Muscle of back (tissue), 3 donors: ENCODE measurements at regions not wholly inside any gene's neighbourhood (a gene's known extent, or its start where the extent isn't known, plus 50 kb on each side); places are given as distances from the start of the nearest gene placed in this dataset.

ENCODE experiments used
- DNase-seq, 3 donors: peaks; one replicate each; pipeline versions ENCODE4 v3.0.0 to v3.0.0-alpha.2; 2013

GRCh38 chr3:120838441-120839091 lies 69.4 kb upstream of the STXBP5L start:
- DNase-seq = no peak

- no peak for DNase-seq
Observed at GRCh38 chr3:120839120-120839519, 68.9 kb upstream of the STXBP5L start.

DNA sequence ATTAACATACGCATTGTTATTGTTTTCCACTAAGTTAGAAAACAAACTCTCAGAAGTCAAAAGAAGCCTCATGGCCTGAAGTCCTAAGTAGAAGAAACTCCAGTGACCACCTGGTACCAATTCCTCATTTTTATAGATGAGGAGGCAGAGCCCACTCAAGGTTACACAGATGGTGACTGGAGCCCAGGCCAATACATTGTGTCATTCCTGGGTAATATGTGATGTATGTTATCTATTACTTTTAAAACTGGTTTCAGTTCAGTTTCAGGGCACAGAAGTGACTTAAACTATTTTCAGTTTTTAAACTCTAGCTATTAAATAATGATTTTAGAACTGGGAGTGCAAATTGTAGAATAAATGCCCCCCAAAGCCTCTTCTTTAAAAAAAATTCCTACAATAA lies 66.7 kb upstream of the STXBP5L start:
- no peak for DNase-seq

DNA sequence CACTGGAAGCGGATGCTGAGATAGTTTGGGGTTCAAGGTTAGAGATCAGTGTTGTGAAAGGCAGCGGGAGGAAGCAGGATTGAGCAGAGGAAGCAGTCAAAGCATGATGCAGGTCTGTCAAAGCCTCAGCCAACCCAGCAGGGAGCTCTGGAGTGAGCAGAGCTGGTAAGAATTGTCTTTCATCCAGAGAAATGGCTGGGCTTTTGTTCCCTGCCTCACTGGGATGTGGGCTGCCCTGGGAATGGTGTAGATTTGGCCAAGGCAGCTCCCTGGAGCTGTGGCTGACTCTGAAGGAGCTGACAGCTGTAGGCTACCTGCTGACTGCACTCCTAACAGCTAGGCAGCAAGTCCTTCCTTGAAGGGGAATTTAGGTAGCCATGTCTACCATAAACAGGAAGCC lies 61.9 kb upstream of the STXBP5L start:
- no peak for DNase-seq

DNA sequence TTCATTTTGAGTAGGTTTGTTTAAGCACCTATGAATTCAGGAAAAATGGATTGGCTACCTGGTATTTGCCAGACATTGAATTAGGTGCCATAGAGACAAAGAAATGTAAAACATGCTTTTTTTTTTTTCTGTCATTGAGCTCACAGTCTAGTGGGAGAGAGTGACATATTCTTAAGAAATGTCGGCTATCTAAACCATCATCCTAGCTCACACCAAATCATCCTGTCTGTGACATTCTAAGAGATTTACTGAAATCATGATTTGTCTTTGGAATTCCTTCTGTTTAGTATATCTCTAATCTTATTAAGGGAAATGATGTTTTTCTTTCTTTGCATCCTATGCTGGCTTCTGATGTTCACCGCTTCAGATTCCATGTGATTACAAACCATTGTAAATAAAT lies 59.5 kb upstream of the STXBP5L start:
- DNase-seq = no peak

DNA sequence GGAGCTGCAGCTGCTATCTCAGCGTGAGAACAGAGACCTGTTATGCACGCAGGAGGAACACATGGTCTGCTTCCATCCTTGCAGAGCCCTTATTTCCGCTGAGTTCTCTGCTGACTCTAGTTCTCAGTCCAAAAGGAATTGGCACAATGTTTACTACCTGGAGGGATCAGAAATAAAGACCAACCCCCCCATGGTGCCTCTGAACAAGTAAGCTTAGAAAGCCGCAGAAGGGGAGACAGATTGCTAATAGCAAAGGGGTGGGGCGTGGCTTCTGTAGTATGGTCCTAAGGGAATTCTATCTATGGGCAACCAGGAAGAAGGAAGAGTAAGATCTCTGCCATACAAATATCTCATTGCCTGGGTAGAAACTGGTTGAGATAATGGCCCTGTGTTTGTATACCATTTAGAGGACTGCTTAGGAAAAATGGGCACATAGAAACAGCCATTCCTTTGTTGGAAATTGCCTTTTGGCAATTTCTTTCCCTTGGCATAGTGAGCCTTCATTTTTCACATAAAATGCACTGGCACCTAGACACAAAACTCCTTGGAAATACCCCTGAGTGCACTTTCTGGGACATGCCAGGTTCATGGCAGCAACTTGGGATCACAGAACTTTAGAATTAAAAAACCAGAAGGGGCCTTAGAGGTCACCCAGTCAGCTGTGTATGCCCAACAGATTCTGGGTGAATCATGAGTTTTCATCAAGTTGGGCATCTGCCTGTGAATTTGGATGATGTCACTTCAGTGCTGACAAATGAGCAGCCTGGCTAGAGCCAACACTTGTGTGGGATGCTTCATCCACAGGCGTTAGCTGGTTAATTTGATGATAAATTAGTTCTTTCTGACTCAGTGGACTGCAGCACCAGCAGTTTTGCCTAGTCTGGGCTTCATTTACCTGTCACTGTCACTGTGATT lies 57.4 kb upstream of the STXBP5L start:
- DNase-seq = no peak

- no peak for DNase-seq
Observed at GRCh38 chr3:120852412-120852811, 55.6 kb upstream of the STXBP5L start.

DNA sequence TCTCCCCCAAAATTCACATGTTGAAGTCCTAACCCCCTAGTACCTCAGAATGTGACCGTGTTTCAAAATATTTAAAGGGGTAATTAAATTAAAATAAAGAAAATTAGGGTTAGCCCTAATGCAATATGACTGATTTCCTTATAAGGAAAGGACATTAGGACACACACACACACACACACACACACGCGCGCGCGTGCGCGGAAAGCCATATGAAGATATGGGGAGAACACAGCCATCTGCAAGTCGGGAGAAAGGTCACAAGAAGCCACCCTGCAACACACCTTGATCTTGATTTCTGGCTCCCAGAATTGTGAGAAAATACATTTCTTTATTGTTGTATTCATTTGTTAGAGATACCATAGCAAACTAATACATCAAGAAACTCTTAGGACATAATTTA lies 54.6 kb upstream of the STXBP5L start:
- no peak for DNase-seq

GRCh38 chr3:120854908-120855526 lies 53.0 kb upstream of the STXBP5L start:
- no peak for DNase-seq

DNA sequence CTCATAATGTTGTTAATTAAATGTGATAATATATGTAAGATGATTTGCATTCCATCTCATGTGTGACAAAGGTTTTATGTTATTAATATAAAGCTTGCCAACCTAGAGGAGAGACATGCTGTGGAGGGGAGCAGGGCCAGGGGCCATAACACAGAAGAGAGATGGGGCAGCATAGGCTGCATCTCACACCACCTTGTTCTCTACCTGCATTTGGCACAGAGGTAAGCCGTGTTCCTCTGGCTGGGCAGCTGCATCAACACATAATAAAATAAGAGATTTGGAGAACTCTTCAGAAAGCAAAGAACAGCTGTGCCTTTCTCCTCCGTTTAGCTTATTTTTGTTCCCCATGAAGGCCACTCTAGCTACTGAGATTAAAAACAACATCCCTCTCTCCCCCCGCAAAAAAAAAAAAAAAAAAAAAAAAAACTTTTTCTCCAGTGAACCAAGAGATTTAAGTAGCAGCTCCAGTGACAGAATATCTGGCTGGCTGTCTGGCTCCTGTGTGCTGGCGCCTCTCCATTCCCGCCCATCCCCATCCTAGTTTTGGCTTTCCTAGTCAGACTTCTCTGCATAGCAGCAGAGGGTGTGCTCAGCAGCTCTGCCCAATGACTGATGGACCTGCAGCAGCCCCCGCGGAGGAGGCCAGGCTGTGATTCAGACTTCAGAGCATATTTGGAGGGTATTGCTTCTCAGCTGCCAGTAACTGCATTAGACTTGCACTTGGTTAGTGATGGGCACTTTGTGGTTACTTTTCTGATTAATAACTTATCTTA lies 52.2 kb upstream of the STXBP5L start:
- peak; percentile 56 to 74 (median 57) for DNase-seq
